Neural cell (in vitro differentiated cells): ENCODE measurements at regions not wholly inside any gene's neighbourhood (a gene's known extent, or its start where the extent isn't known, plus 50 kb on each side); places are given as distances from the start of the nearest gene placed in this dataset.

Experiments
- H2AFZ ChIP-seq: fragments of 200-600, 300-800 bp; sonication (generic), shearing (Covaris generic); 2 replicates; pipeline ENCODE4 v1.6.0; 2014; ENCODE audit warnings: low read depth, mild to moderate bottlenecking, antibody characterized with exemption, low read length, moderate library complexity
- H3F3A ChIP-seq: fragments of 200-600 bp; shearing (Covaris generic); 2 replicates; pipeline ENCODE4 v1.6.1; 2016; ENCODE audit warnings: mild to moderate bottlenecking, moderate library complexity, mixed read lengths, antibody characterized with exemption, low read length; ENCODE audit not compliant: insufficient read depth, poor library complexity, severe bottlenecking
- H3K27ac ChIP-seq: fragments of 200-600, 300-800 bp; sonication (generic), shearing (Covaris generic); 2 replicates; pipeline ENCODE4 v1.5.1; 2014; ENCODE audit warnings: mild to moderate bottlenecking, low read length, moderate library complexity
- H3K27me3 ChIP-seq: fragments of 300-800, 200-600 bp; sonication (generic), shearing (Covaris generic); 2 replicates; pipeline ENCODE4 v1.6.0; 2014; ENCODE audit warnings: mild to moderate bottlenecking, low read depth, low read length, moderate library complexity; ENCODE audit not compliant: insufficient read depth
- H3K36me3 ChIP-seq: fragments of 300-800, 200-600 bp; sonication (generic), shearing (Covaris generic); 2 replicates; pipeline ENCODE4 v1.5.1; 2014; ENCODE audit warnings: mild to moderate bottlenecking, antibody characterized with exemption, low read length, moderate library complexity; ENCODE audit not compliant: insufficient read depth
- H3K4me2 ChIP-seq: fragments of 300-800, 200-600 bp; sonication (generic), shearing (Covaris generic); 2 replicates; pipeline ENCODE4 v1.6.0; 2014; ENCODE audit warnings: mild to moderate bottlenecking, low read length
- H3K4me3 ChIP-seq: fragments of 300-800, 200-600 bp; sonication (generic), shearing (Covaris generic); 2 replicates; pipeline ENCODE4 v1.5.1; 2014; ENCODE audit warnings: mild to moderate bottlenecking, low read length, moderate library complexity
- H3K79me2 ChIP-seq: fragments of 200-600 bp; shearing (Covaris generic); replicated peaks from 2 replicates; pipeline ENCODE4 v1.6.0; 2014; ENCODE audit warnings: mild to moderate bottlenecking, low read length, moderate library complexity; ENCODE audit not compliant: insufficient read depth
- H3K9ac ChIP-seq: fragments of 300-800, 200-600 bp; sonication (generic), shearing (Covaris generic); 2 replicates; pipeline ENCODE4 v1.6.1; 2016; ENCODE audit warnings: mild to moderate bottlenecking, low read length, mixed read lengths
- H3K9me2 ChIP-seq: fragments of 200-600 bp; shearing (Covaris generic); 2 replicates; pipeline ENCODE4 v1.6.1; 2016; ENCODE audit warnings: mild to moderate bottlenecking, low read length, mixed read lengths; ENCODE audit not compliant: insufficient read depth
- H3K9me3 ChIP-seq: fragments of 200-600, 300-800 bp; sonication (generic), shearing (Covaris generic); 2 replicates; pipeline ENCODE4 v1.6.1; 2016; ENCODE audit warnings: mild to moderate bottlenecking, mixed run types, low read length, moderate library complexity, mixed read lengths
- H4K20me1 ChIP-seq: fragments of 200-600 bp; shearing (Covaris generic); 2 replicates; pipeline ENCODE4 v1.6.1; 2016; ENCODE audit warnings: mild to moderate bottlenecking, mixed run types; ENCODE audit not compliant: insufficient read depth
- CTCF ChIP-seq: fragments of 450-650 bp; IDR thresholded peaks from 2 replicates; pipeline ENCODE4 v1.5.1; 2014; ENCODE audit warnings: antibody characterized with exemption, mild to moderate bottlenecking, moderate library complexity; ENCODE audit not compliant: poor library complexity, severe bottlenecking
- EP300 ChIP-seq: fragments of 450-650 bp; conservative IDR thresholded peaks from 2 replicates; pipeline ENCODE4 v1.6.1; 2014; ENCODE audit warnings: antibody characterized with exemption, mild to moderate bottlenecking, moderate library complexity; ENCODE audit not compliant: poor library complexity, severe bottlenecking
- EZH2 ChIP-seq: fragments of 200-600, 300-800 bp; shearing (Covaris generic), sonication (generic); IDR thresholded peaks from 2 replicates; pipeline ENCODE4 v1.6.1; 2014; ENCODE audit warnings: antibody characterized with exemption, low read length, borderline replicate concordance, mild to moderate bottlenecking; ENCODE audit not compliant: insufficient read depth, poor library complexity, severe bottlenecking
- MXI1 ChIP-seq: fragments of 450-650 bp; conservative IDR thresholded peaks from 2 replicates; pipeline ENCODE4 v1.6.1; 2014; ENCODE audit warnings: antibody characterized with exemption, mild to moderate bottlenecking; ENCODE audit not compliant: poor library complexity, severe bottlenecking
- RAD21 ChIP-seq: fragments of 450-650 bp; conservative IDR thresholded peaks from 2 replicates; pipeline ENCODE4 v1.6.1; 2014; ENCODE audit warnings: antibody characterized with exemption, mild to moderate bottlenecking, moderate library complexity
- REST ChIP-seq: IDR thresholded peaks from 2 replicates; pipeline ENCODE4 v1.6.1; 2012; ENCODE audit warnings: borderline replicate concordance
- SMC3 ChIP-seq: fragments of 450-650 bp; conservative IDR thresholded peaks from 2 replicates; pipeline ENCODE4 v1.6.1; 2014; ENCODE audit warnings: antibody characterized with exemption, mild to moderate bottlenecking, moderate library complexity; ENCODE audit not compliant: poor library complexity
- TAF1 ChIP-seq: IDR thresholded peaks from 2 replicates; pipeline ENCODE4 v1.6.1; 2012; ENCODE audit warnings: low read depth

- H3K9ac ChIP-seq, result no peak overlapping the region
- no peaks in the 10 kb centered on the region for H3K36me3 ChIP-seq
- H4K20me1 ChIP-seq, result no peaks in the 10 kb centered on the region
- H2AFZ ChIP-seq, result no peak overlapping the region
- H3K9me3 ChIP-seq, result no peaks in the 10 kb centered on the region
- H3K27me3 ChIP-seq, result no peaks in the 10 kb centered on the region
- no peak overlapping the region for H3K27ac ChIP-seq
- H3K79me2 ChIP-seq, result no peaks in the 10 kb centered on the region
- H3K4me3 ChIP-seq, result no peak overlapping the region
- no peaks in the 10 kb centered on the region for H3K9me2 ChIP-seq
- TF ChIP-seq RAD21 (peak; percentile 79), REST (no peak), CTCF (peak; percentile 78), SMC3 (peak; percentile 86)
- H3K4me2 ChIP-seq, result no peak overlapping the region
- no peaks in the 10 kb centered on the region for H3F3A ChIP-seq
Observed at GRCh38 chr19:27966390-27966816, 1246.5 kb downstream of the UQCRFS1 start.

- no peak overlapping the region for H3K9ac ChIP-seq
- H3K79me2 ChIP-seq, result no peaks in the 10 kb centered on the region
- no peaks in the 10 kb centered on the region for H3K36me3 ChIP-seq
- H3K27ac ChIP-seq, result no peak overlapping the region
- H3K4me2 ChIP-seq, result no peak overlapping the region
- no peak overlapping the region for H3K4me3 ChIP-seq
- H2AFZ ChIP-seq, result no peak overlapping the region
- H3F3A ChIP-seq, result no peaks in the 10 kb centered on the region
- TF ChIP-seq TAF1, result no peak
- no peak for TF ChIP-seq RAD21
- no peak for TF ChIP-seq CTCF
- no peak for TF ChIP-seq EP300
- TF ChIP-seq SMC3, result no peak
- no peak for TF ChIP-seq MXI1
- TF ChIP-seq EZH2, result no peak
- no peak for TF ChIP-seq REST
- H3K9me2 ChIP-seq, result no peaks in the 10 kb centered on the region
- H4K20me1 ChIP-seq, result no peaks in the 10 kb centered on the region
- no peaks in the 10 kb centered on the region for H3K9me3 ChIP-seq
- no peaks in the 10 kb centered on the region for H3K27me3 ChIP-seq
Observed at GRCh38 chr19:27964185-27964584, 1248.8 kb downstream of the UQCRFS1 start.
